ENCODE measurements at regions not wholly inside any gene's neighbourhood (a gene's known extent, or its start where the extent isn't known, plus 50 kb on each side); places are given as distances from the start of the nearest gene placed in this dataset.

DNA sequence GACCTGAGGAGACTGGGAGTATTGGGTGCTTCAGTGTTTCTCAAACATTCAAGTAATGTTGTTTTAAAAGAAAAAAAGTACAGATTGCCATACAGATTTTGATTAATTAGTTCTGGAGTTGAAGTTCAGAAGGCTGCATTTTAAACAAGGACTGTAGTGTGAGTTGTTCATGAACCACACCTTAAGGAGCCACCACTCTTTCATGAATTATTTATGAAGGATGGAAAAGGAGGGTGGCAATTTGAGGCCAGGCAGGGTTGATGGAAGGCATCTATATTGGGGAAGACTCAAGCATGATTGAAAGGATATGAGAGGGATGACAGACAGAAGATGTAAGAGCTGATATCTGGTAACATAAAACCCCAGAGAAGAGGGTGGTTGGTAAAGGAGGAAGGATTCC lies 146.6 kb upstream of the CAND1 start:
- Histone ChIP-seq H2AFZ (ENCODE audit: low read length) (no peak overlapping the region), H3K9me3 (ENCODE audit: insufficient read depth, low read depth, low read length) (no peaks in the 10 kb centered on the region), H3K36me3 (ENCODE audit: insufficient read depth, low read length) (no peaks in the 10 kb centered on the region), H3K9ac (ENCODE audit: low read depth, low read length, poor library complexity, severe bottlenecking) (no peak overlapping the region), H3K4me2 (ENCODE audit: low read depth, low read length, poor library complexity, severe bottlenecking) (no peak overlapping the region), H3K4me1 (ENCODE audit: insufficient read depth, low read length, poor library complexity, severe bottlenecking) (no peaks in the 10 kb centered on the region), H4K20me1 (ENCODE audit: insufficient read depth, low read length, poor library complexity, severe bottlenecking) (no peaks in the 10 kb centered on the region), H3K9me2 (replicated peaks; ENCODE audit: low read depth, low read length) (no peaks in the 10 kb centered on the region), H3K27me3 (ENCODE audit: insufficient read depth, low read length, poor library complexity, severe bottlenecking) (no peaks in the 10 kb centered on the region), H3K4me3 (ENCODE audit: low read length, poor library complexity, severe bottlenecking) (no peak overlapping the region), H3K79me2 (ENCODE audit: insufficient read depth, low read length) (no peaks in the 10 kb centered on the region), H3F3A (ENCODE audit: low read depth) (no peaks in the 10 kb centered on the region)
- TF ChIP-seq, protein P1, sequence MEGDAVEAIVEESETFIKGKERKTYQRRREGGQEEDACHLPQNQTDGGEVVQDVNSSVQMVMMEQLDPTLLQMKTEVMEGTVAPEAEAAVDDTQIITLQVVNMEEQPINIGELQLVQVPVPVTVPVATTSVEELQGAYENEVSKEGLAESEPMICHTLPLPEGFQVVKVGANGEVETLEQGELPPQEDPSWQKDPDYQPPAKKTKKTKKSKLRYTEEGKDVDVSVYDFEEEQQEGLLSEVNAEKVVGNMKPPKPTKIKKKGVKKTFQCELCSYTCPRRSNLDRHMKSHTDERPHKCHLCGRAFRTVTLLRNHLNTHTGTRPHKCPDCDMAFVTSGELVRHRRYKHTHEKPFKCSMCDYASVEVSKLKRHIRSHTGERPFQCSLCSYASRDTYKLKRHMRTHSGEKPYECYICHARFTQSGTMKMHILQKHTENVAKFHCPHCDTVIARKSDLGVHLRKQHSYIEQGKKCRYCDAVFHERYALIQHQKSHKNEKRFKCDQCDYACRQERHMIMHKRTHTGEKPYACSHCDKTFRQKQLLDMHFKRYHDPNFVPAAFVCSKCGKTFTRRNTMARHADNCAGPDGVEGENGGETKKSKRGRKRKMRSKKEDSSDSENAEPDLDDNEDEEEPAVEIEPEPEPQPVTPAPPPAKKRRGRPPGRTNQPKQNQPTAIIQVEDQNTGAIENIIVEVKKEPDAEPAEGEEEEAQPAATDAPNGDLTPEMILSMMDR (conservative IDR thresholded peaks at IDR 0.05; ENCODE audit: low read length): no peak
- no peak for TF ChIP-seq EZH2phosphoT487 (IDR thresholded peaks at IDR 0.05; ENCODE audit: borderline replicate concordance)

DNA sequence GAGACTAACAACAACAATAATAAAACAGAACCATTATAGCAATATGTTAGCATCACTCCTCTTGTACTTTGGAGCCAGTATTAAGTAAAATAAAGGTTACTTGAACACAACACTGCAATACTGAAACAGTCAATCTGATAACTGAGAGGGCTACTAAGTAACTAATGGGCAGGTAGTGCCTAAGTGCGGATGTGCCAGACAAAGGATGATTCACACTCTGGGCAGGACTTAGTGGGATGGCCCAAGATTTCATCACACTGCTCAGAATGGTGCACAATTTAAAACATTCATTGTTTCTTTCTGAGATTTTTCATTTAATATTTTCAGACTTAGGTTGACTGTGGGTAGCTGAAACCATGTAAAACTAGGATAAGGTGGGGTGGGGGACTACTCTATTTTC lies 131.9 kb upstream of the CAND1 start:
- Histone ChIP-seq H3K36me3 (ENCODE audit: insufficient read depth, low read length) (no peaks in the 10 kb centered on the region), H3K9ac (ENCODE audit: low read depth, low read length, poor library complexity, severe bottlenecking) (no peak overlapping the region), H3K79me2 (ENCODE audit: insufficient read depth, low read length) (no peaks in the 10 kb centered on the region), H3K4me3 (ENCODE audit: low read length, poor library complexity, severe bottlenecking) (no peak overlapping the region), H3F3A (ENCODE audit: low read depth) (no peaks in the 10 kb centered on the region), H3K9me3 (ENCODE audit: insufficient read depth, low read depth, low read length) (no peaks in the 10 kb centered on the region), H3K4me1 (ENCODE audit: insufficient read depth, low read length, poor library complexity, severe bottlenecking) (no peaks in the 10 kb centered on the region), H4K20me1 (ENCODE audit: insufficient read depth, low read length, poor library complexity, severe bottlenecking) (no peaks in the 10 kb centered on the region), H2AFZ (ENCODE audit: low read length) (no peak overlapping the region), H3K9me2 (replicated peaks; ENCODE audit: low read depth, low read length) (no peaks in the 10 kb centered on the region), H3K27me3 (ENCODE audit: insufficient read depth, low read length, poor library complexity, severe bottlenecking) (no peaks in the 10 kb centered on the region), H3K4me2 (ENCODE audit: low read depth, low read length, poor library complexity, severe bottlenecking) (no peak overlapping the region)
- TF ChIP-seq, protein P1 (conservative IDR thresholded peaks at IDR 0.05; ENCODE audit: low read length): no peak

DNA sequence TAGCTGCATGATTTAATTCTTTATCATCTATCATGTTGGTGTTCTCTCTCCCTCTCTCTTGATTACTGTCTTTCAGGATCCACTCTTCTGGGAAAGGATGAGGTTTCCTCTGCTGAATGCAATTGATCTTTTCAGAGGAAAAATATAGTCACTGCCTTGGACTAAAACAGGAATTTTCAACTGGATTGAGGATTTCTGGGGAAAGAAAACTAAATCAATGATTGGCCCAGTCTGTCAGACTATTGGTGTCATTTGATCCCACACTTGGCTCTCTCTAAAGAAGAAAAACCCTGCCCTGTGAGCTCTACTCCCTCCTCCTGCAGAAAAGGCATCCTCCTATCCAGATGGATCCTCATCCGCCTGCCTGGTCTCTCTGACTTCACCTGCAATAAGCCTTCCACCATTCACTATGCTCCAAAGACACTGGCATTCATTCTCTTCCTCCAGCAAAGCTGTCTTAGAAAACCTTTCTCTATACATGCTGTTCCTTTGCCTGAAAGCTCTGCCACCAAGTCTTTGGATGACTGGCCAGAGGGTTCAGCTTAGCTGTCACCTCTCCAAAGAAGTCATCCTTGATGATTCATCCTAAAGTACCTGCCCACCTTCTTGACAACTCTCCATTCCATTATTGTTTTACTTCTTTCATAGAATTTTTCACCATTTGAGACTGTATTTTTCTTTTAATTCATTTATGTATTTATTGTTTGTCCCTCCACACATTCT lies 127.7 kb upstream of the CAND1 start:
- no peaks in the 10 kb centered on the region for H3K9me3 ChIP-seq (ENCODE audit: insufficient read depth, low read depth, low read length)
- H2AFZ ChIP-seq (ENCODE audit: low read length): no peak overlapping the region
- TF ChIP-seq, protein P1 (conservative IDR thresholded peaks at IDR 0.05; ENCODE audit: low read length): no peak
- TF ChIP-seq EZH2phosphoT487 (IDR thresholded peaks at IDR 0.05; ENCODE audit: borderline replicate concordance): no peak
- H3K79me2 ChIP-seq (ENCODE audit: insufficient read depth, low read length): no peaks in the 10 kb centered on the region
- no peak overlapping the region for H3K4me2 ChIP-seq (ENCODE audit: low read depth, low read length, poor library complexity, severe bottlenecking)
- H3K9me2 ChIP-seq (replicated peaks; ENCODE audit: low read depth, low read length): no peaks in the 10 kb centered on the region
- H3K36me3 ChIP-seq (ENCODE audit: insufficient read depth, low read length): no peaks in the 10 kb centered on the region
- no peaks in the 10 kb centered on the region for H3F3A ChIP-seq (ENCODE audit: low read depth)
- H3K9ac ChIP-seq (ENCODE audit: low read depth, low read length, poor library complexity, severe bottlenecking): no peak overlapping the region
- H3K27me3 ChIP-seq (ENCODE audit: insufficient read depth, low read length, poor library complexity, severe bottlenecking): no peaks in the 10 kb centered on the region
- no peaks in the 10 kb centered on the region for H3K4me1 ChIP-seq (ENCODE audit: insufficient read depth, low read length, poor library complexity, severe bottlenecking)
- H4K20me1 ChIP-seq (ENCODE audit: insufficient read depth, low read length, poor library complexity, severe bottlenecking): no peaks in the 10 kb centered on the region
- no peak overlapping the region for H3K4me3 ChIP-seq (ENCODE audit: low read length, poor library complexity, severe bottlenecking)

Measured in Loucy (cell line).